Fibroblast of villous mesenchyme (primary cell): ENCODE measurements at regions not wholly inside any gene's neighbourhood (a gene's known extent, or its start where the extent isn't known, plus 50 kb on each side); places are given as distances from the start of the nearest gene placed in this dataset.

Experiments used
- DNase-seq: peaks from one replicate; pipeline ENCODE4 v3.0.0-alpha.2; 2010; ENCODE audit warnings: low read depth
- H3K4me3 ChIP-seq: 2 replicates; pipeline ENCODE4 v1.5.1; 2011; ENCODE audit warnings: low read depth, mild to moderate bottlenecking, low read length
- CTCF ChIP-seq: IDR thresholded peaks from 2 replicates; pipeline ENCODE4 v1.5.1; 2012; ENCODE audit warnings: low read depth, mild to moderate bottlenecking, low read length; ENCODE audit not compliant: insufficient read depth

DNA sequence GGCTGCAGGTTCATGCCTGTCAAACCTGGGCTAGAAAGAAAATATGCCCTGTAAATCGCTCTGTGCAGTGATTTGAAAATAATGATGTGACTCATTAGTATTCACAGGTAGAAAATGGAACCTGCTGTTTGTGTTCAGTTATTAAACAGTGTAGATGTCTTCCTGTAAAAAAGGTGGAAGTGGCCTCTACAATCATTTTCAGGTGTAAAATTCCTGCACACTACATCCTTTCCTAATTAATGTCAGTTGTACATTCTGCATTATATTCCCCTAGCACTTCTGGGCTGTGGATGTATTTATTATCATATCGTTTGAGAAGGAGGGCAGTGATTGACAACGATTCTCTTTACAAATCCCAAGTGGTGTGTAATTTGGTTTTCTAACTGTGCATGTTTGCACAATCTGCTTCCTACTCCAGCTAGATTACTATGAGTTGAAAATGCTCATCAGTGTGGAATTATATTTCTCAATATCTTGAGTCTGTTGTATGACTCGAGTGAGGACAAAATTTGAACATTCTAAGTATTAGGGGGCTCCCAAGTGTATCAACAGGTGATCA is 454.0 kb upstream of the DDI1 start:
- DNase-seq: no peak
- no peak overlapping the region for H3K4me3 ChIP-seq
- no peak for TF ChIP-seq CTCF

GRCh38 chr11:103584021-103584420 is 452.4 kb upstream of the DDI1 start:
- no peak for TF ChIP-seq CTCF

DNA sequence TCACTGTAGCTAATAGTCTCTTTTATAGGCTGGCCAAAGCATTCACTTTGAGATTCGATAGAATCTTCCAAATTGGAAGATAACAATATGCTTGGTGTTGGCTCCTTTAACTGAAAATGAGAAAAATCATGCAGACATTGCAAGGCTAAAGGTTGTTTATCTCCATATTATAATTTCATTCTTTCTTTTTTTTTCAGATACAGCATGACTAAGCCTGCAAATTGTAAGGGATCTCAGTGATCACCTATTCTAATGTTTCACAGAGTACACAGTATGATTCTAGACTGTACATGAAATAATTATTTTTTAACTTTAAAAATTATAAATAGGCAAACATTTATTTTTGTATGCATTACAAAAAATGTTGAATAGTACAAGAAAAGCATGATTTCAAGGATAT is 451.7 kb upstream of the DDI1 start:
- H3K4me3 ChIP-seq: no peak overlapping the region
- no peak for TF ChIP-seq CTCF
- no peak for DNase-seq

More at GRCh38 chr11:103584021-103584420, 452.4 kb upstream of the DDI1 start:
- DNase-seq: no peak
- H3K4me3 ChIP-seq: no peak overlapping the region

GRCh38 chr11:103585401-103585800 is 451.0 kb upstream of the DDI1 start:
- H3K4me3 ChIP-seq: no peak overlapping the region
- TF ChIP-seq CTCF: no peak
- DNase-seq: no peak

DNA sequence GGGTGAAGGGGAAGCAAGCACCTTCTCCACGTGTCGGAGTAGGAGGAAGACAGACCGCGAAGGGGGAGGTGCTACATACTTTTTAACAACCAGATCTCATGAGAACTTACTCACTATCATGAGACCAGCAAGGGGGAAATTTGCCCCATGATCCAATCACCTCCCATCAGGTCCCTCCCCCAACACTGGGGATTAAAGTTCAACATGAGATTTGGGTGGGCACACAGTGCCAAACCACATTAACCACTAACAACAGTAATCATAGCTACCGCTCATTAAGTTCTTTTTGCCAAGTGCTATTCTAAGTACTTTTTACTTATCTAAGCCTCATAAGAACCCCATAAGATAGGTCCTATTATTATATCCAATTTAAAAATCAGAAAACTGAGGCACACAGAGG is 450.5 kb upstream of the DDI1 start:
- no peak for DNase-seq
- no peak for TF ChIP-seq CTCF
- no peak overlapping the region for H3K4me3 ChIP-seq

GRCh38 chr11:103586756-103587155 is 449.7 kb upstream of the DDI1 start:
- peak; percentile 4 for DNase-seq
- no peak overlapping the region for H3K4me3 ChIP-seq
- TF ChIP-seq CTCF: no peak
